ENCODE measurements at regions not wholly inside any gene's neighbourhood (a gene's known extent, or its start where the extent isn't known, plus 50 kb on each side); places are given as distances from the start of the nearest gene placed in this dataset.
A peak's percentile ranks its signal among the peaks of the same experiment; 100 is the strongest.
"Not testable (repeated sequence)": the region's sequence is repeated elsewhere in the genome, so short reads cannot be mapped to it uniquely, and the experiment has no call there.

DNA sequence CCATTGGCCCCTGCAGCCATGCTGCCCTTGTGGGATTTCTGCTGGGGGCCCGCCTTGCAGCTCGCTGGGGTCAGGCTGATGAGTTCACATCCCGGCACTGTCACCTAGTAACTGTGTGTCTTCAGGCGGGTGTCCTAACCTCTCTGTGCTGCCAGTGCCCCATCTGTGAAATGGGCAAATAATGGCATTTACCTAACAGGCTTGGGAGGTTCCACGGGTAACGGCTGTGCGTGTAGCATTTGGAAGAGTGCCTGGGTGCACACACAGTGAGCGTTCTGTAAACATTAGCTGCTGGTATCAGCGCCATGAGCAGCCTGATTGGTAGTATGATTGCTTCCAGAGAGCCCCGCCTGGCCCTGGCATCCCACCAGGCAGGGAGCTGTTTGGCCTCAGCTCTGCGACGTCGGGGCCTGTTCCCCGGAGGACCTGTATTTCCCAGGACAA, 167.3 kb upstream of the GSE1 start:
- no peak for DNase-seq

DNA sequence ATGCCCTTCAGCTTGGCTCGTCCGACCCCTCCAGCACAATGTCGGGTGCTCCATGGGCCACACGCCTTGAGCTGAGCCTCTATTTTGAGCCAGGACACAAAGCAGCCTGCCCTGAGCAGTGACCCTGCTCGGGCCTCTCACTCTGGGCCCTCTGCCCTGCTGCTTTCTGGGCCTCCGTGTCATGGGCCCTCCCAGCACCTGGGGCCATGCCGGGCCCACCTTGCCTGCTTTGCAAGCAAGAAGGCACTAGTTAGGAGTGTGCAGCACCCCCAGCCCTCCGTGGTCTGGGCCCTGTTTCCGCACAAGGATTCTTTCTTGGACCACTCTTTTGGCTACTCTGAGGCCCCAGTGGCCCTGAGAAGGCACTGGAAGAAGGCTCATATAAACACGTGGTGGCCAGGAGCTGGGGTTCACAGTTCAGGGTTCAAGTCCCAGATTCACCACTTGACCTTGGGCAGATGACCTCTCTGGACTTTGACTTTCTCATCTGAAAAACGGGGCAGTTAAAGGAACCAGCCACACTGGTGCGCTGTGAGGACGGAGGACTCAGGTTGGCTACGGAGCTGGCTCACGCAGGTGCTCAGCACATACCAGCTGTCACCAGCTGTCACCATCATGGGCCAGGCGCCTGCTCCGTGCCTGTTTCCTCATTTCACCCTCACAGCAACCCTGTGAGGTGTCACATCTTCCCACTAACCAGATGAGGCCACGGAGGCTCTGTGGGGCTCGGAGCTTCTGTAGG, 166.0 kb upstream of the GSE1 start:
- DNase-seq, result no peak

DNA sequence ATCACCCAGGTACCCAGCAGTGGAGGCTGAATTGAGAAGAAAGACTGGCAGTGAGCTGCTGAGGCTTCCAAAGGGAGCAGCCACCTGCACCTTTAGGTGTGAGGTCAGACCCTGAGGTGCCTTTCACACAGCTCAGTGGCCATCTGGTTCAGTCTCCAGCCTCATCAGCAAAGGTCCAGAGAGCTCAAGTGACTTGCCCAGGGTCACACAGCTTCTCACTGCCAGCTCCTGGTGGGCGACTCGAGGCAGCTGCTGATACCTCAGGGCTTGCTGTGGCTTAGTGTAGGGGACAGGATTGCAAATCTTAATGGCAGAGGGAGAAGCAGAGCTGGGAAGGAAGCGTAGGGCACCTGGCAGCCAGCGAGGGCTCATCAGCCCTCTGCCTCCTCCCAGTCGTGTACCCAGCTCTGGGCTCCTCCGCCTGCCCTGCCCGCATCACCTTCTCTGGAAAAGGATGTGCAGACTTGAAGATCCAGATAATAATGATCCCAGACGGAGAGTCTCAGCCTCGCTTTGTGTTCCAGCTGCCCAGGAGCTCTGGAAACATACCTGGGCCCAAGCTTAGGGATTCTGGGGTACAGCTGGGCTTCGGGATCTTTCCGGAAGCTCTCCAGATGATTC, 165.3 kb upstream of the GSE1 start:
- DNase-seq, result no peak

DNA sequence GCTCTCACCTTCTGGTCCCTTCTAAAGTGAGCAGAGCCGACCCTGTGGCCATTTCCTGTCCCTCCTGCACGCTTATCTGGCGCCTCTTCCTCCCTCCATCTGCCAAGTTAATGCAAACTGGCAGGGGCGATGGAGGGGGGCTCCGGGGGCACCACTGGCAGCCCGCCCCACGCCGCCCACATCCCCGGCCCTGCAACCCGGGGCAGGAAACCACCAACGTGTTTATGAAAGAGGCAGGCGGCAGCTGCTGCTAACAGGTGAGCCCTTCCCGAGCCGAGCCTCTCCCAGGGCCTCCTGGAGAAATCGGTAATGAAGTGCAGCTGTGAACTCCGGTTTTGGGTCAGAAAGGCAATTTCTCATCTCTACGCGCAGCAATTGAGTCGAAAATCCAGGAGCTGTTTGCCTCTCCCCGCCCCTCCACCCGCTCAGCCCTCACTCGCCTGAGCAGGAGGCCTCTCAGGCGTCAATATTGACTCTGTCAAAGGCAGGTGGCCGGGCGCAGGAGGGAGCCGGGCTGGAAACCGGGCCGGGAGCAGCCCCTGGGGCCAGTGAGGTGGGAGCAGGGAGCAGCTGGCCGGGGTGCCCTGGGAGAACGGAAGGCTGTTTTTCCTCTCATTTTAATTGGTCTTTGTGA, 164.4 kb upstream of the GSE1 start:
- peak; percentile 21 for DNase-seq

DNA sequence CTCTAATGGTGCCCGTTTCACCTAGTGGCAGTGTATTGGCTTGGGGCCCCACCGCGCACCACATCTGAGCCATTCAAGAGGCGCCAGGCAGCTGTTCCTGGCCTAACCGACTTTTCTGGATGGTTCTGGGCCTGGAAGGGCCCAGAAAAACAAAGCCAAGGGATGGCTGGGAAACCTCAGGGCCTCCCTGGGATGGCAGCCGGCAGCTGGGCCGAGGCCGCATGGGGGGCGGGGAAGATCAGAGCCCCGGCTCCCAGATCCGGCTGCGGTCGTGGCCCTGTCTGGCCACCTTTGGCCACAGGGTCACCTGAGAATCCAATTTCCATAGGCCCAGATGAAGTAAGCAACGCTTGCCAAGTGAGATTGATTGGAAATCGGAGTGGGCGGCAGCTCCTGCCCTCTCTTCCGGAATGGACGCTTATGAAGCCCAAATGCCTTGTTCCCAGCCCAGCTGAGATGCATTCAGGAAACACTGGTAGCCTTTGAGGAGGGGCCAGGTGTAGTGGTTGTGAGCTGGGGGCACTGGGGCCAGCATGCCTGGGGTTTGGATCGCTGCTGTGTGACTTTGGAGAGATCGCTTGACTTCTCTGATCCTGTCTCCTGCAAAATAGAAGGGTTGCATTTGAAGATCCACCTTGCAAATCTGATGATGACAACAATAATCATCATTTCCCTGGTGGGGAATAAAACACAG, 163.8 kb upstream of the GSE1 start:
- no peak for DNase-seq

DNA sequence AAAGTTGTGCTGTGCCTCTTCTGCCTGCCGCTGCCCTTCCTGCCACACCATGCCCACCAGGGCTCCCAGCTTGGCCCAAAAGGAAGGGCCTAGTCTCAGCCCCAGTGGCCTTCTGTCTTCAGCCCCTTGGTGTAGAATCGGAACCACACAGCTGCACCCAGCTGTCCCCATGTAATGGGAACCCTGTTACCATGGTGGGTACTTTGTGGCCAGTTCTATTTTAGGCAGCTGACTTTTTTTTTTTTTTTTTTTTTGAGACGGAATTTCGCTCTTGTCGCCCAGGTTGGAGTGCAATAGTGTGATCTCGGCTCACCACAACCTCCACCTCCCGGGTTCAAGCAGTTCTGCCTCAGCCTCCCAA, 163.3 kb upstream of the GSE1 start:
- DNase-seq, result no peak

DNA sequence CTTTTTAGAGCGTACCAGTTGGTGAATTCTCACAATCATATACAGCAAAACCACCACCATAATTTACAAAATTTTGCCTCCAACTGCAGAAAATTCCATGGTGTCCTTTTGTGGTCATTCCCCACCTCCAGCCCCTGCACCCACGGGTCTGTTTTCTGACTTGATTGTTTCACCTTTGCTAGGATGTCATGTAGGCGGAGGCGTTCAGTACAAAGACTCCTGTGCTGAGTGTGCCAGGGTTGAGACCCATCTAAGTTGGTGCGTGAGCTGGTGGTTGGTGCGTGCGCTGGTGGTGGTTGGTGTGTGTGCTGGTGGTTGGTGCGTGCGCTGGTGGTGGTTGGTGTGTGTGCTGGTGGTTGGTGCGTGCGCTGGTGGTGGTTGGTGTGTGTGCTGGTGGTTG, 162.0 kb upstream of the GSE1 start:
- DNase-seq, result not testable (repeated sequence)

DNA sequence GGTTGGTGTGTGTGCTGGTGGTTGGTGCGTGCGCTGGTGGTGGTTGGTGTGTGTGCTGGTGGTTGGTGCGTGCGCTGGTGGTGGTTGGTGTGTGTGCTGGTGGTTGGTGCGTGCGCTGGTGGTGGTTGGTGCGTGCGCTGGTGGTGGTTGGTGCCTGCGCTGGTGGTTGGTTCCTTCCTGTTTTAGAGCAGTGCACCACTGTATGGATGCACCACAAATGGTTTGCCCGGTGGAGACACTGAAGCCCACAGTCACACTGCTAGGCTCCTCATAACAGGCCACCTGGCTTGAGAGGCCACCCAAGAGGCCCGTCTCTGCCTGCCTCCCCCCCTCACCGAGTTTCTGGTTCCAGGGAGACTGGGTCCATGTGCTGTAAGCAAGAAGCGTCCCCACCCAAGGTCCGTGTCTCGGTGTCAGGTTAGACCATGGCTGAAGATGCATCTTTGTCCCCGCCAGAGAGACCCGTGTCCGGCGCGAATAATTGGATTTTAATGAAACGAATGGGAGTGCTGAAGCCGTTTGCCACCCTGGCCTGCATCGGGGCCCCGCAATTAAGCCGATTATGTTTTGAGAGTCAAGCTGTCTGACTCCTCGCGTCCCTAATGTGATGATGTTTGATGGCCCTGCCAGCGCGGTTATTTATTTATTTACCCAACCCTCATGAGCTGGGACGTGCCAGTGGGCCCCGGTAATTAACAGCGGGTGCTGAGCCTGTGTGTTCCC, 161.3 kb upstream of the GSE1 start:
- no peak for DNase-seq

DNA sequence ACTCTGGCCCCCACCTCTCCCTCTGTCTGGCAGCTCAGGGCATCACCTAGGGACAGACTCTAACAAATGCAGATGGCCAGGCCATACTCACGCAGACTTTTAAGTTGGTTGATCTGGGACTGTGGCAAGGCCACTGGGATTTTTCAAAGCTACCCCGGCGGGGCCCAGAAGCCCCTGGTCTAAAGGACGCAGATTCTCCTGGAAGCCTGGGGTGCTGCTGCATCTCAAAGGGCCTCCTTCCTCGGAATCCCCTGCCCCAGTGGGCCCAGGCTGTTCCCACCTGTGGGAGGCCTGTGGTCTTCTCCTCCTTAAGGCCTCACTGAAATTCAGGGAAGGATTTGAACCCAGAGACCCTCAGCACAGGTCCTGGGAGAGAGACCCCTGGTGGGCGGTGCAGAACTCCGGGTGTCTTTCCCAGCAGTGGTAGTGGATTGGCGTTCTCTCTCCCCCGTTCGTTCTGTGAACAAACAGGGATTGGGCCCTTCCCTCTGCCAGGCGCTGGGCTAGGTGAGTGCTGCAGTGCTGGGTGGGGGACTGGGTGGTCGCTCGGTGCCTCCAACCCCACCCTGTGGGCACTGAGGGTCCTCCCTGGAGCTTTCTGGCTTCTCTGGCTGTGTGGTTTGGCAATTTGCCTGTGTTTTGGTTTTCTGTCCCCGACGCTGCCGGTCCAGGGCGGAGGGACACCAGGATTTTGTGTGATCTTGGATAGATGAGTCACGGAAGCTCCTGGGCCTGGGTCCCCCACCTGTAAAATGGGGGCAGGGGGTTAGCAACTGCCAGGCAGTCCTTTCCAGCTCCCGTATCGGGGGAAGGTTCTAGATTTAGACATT, 160.5 kb upstream of the GSE1 start:
- DNase-seq, result no peak

DNA sequence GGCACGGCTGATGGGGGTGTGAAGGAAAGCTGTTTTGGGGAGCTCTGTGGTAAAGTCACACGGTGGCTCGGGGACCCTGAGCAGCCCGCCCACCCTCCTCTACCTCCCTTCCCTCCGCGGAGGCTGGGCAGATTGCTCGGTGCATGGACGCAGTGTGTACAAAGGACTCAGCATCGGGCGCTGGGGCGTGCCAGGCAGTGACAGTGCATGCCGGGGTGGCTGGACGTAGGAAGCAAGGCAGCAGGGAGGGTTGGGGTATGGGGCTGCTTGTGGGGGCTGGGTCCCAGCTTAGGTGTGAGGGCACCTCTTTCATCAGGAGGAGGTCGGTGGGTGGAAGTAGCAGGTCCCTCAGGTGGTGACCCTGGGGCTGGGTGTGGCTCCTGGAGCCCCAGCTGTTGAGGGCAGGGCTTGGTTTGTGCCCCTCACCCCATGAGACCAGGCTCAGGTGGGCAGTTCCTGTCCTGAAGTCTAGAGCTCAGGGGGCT, 159.9 kb upstream of the GSE1 start:
- DNase-seq, result no peak

DNA sequence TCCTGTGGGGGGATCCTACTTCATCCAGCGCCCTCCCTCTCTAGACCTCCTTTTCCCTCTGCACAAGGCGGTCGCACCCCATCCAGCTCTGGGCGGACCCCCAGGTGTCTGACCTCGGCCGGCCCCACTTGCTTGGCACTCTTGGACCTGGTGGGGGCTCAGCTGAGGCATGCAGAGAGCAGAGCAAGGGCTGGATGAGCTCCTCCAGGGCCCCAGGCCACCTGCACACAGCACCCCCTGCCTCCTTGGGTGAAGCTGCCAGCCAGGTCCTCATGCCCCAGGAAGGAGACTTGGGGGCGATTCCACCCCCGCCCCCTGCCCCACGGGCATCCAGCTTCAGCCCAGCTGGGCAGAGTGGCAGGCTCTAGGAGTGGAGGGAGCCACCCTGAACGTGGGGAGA, 159.4 kb upstream of the GSE1 start:
- DNase-seq, result no peak

DNA sequence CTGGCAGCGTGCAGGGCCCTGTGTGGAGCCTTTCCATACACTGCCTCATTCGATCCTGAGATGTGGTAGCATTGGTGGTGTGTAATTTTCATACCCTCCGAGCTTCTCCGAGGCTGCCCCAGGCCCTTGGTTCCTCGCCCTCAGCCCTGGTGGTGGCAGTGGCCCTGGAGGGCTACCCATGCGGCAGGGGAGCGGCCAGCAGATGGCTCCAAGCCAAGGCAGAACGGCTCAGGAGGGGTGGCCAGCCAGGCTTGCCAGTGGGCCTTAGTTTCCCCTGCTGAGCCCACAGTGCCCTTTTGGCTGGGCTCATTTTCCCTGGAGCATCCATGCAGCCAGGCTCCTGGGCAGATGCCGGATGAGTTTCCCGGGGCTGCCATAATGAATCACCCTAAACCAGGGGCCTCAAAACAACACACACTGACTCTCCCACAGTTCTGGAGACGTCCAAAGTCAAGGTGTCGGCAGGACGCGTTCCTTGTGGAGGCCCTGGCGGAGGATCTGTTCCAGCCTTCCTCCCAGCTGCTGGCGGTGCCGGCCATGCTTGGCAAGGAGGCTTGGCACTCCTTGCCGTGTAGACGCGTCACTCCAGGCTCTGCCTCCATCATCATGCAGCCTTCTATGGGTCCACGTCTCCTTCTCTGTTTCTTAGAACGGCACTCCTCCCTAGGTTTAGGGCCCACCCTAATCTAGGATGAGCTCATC, 158.8 kb upstream of the GSE1 start:
- no peak for DNase-seq

DNA sequence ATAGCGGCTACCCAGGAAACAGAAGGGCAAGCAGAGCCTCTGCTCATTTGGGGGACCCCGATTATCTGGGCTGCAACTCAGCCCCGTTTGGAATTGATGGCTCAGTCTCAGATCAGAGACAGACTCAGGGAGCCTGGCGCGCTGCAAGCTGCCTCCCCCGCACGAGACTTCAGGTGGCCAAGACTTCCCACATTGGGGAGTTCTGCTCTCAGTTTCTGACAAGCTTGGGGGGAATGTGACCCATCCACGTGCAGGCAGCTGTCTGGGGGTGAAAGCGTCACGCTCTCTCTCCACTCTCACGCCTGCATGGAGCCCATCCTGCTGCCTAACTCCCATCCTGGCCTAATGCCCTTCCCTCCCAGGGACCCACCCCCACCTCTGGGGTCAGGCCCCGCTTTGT, 157.6 kb upstream of the GSE1 start:
- no peak for DNase-seq

DNA sequence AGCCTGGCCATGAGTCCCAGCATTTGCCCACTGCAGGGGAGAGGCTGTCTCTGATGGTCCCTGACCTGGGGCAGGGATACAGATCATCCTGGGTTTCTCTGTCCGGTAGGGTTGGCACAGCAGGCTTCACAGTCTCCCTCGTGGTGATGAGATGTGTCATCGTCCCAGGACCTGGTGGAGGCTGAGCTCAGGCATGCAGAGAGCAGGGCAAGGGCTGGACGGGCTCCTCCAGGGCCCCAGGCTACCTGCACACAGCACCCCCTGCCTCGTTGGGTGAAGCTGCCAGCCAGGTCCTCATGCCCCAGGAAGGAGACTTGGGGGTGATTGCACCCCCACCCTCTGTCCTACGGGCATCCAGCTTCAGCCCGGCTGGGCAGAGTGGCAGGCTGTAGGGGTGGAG, 155.8 kb upstream of the GSE1 start:
- DNase-seq, result no peak

DNA sequence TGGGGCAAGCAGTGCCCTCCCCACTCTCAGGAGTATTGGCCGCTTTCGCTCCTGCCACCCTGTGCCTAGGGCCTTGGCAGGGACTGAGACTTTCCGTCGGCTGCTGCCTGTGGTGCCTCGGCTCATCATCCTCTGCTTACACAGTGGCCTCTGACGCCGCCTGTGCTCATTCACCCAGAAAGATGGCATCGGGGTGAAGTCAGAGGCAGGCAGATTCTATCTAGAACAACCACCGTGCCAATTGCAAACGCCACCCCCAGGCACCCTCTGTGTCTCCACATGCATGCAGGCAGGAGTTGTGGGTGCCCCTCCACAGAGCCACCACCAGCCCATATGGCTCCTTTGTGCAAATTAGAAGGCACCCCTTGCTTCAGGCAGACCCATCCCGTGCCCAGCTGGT, 154.2 kb upstream of the GSE1 start:
- DNase-seq, result no peak

DNA sequence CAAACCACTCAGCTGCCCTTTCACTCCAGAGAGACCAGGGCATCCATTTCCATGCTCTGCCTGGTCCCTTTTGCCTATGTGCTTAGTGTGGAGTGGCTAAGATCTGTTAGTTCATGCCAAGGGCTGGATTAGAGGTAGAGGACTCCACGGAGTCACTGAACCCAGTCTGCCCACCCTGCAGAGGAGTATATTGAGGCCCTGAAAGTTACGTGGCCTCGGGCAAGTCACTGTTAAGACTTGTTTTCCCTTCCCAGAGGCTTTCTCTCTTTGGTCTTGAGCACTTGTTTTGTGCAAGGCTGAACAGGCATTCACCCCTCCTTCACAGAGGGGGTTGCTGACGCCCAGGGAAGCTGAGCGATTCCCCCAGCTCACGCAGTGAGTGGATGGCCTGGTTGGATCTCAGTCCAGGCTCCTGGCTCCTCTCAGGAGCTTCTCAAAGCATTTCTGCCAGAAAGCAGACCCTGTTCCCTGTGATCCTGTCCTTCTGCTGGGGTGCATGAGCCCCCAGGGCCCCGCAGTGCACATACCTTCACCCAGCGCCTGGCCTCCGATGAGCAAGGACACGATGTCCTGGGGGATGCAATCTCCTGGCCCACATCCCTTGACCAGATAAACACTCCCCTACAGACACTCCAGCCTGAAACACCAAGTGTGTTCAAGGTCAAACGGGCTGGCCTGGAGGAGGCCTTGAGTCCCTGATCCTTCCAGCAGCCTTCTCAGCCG, 153.4 kb upstream of the GSE1 start:
- DNase-seq, result no peak

DNA sequence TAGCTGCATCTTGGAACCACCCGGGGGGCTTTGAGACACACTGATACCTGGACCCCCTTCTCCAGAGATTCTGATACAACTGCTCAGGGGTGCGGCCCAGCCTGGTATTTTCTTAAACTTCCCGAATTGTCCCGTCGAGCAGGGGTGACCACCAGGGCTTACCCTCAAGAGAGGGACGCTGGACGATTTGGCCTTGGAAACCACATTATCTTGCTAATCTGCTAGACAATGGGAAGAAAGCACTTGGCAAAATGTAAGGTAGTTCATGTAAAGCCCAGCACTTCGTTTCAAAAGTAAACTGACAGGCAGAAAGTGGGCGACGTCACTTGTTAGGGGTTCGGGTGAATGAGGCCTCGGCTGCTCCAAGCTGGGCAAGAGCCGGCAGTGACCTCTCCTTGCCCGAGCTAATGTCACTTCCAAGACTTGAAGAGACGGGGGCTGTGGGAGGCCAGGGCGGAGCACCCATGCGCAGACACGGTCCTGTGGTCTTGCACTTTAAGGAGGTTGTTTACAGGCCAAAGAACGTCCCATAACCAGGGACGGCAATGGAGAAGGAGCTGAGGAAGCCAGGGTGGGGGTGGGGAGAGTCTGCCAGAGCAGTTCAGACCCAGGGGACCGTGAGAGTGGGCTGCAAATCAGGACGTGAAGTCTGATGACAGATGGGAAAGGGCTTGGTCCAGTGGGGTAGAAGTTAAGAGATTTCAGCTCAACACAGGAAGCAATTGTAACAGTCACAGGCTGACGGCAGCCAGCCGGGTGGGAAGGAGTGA, 152.7 kb upstream of the GSE1 start:
- DNase-seq, result peak; percentile 46

DNA sequence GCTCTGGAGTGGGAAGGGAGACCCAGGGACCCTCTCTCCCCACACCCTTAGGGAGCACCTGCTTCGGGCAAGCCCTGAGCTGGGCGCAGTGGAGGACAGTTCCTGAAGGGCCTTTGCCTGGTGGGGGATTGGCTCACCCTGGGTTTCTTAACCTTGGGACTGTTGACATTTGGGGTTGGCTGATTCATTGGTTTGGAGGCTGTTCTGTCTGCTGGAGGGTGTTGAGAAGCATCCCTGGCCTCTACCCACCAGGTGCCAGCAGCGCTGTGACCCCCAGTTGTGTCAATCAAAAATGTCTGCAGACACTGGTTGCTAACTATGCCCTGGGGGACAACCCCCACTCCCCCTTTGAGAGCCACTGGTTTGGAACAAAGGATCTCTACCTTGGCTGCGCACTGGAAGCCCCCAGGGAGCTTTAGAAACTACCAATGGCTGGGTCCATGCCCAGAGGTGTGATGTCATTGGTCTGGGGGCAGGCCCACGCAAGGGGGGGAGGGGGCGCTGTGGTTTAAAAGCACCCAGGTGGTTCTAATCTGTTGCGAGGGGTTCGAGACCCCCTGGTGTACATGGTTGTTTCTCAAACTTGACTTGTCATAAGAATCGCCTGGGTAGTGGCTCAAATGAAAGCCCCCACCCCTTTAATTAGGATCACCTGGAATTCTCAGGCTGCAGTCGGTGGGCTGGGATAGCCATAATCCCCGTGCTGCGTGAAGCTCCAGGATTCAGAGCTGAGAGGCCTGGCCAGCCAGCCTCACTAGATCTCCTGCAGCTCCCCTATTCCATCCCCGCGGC, 151.9 kb upstream of the GSE1 start:
- DNase-seq, result peak; percentile 70
